Esophagus (tissue), 2 donors: ENCODE measurements at regions not wholly inside any gene's neighbourhood (a gene's known extent, or its start where the extent isn't known, plus 50 kb on each side); places are given as distances from the start of the nearest gene placed in this dataset.

ENCODE experiments used
- H3K27ac ChIP-seq, 2 donors: one replicate each; pipeline ENCODE4 v1.5.1; 2013; ENCODE audit warnings: low read depth in 2 of 2, mild to moderate bottlenecking in 2 of 2, inconsistent platforms in 1 of 2, low read length in 1 of 2, moderate library complexity in 1 of 2
- H3K27me3 ChIP-seq, 2 donors: one replicate each; pipeline ENCODE4 v1.6.1; 2013; ENCODE audit warnings: low read length in 2 of 2, control low read depth in 1 of 2, mild to moderate bottlenecking in 1 of 2; ENCODE audit not compliant: insufficient read depth in 2 of 2, control insufficient read depth in 1 of 2
- H3K36me3 ChIP-seq, 2 donors: one replicate each; pipeline ENCODE4 v1.6.1; 2013; ENCODE audit warnings: low read length in 1 of 2; ENCODE audit not compliant: control insufficient read depth in 2 of 2, insufficient read depth in 2 of 2
- H3K4me1 ChIP-seq, 2 donors: one replicate each; pipeline ENCODE4 v1.6.1; 2013; ENCODE audit warnings: low read length in 1 of 2; ENCODE audit not compliant: control insufficient read depth in 2 of 2, insufficient read depth in 2 of 2
- H3K4me3 ChIP-seq, 2 donors: one replicate each; pipeline ENCODE4 v1.5.1; 2013; ENCODE audit warnings: low read length in 2 of 2, mild to moderate bottlenecking in 2 of 2, low read depth in 1 of 2, moderate library complexity in 1 of 2
- H3K9me3 ChIP-seq, 2 donors: one replicate each; pipeline ENCODE4 v1.6.1; 2013; ENCODE audit warnings: mild to moderate bottlenecking in 2 of 2, low read depth in 1 of 2, low read length in 1 of 2, moderate library complexity in 1 of 2; ENCODE audit not compliant: control insufficient read depth in 2 of 2, insufficient read depth in 1 of 2
- WGBS, 2 donors: extraction: QIAGEN DNeasy Blood & Tissue Kit; methylation state at CpG; one replicate each; pipeline ENCODE4 v1.1.7; 2013; 5-methylcytosine and 5-hydroxymethylcytosine counted together
- donor health status: healthy with polysubstance abuse.
- donor health status: Bipolar disorder and iron deficiency.

- Histone ChIP-seq H3K4me1 (no peaks in the 10 kb centered on the region), H3K4me3 (no peak overlapping the region), H3K9me3 (no peaks in the 10 kb centered on the region), H3K27me3 (no peaks in the 10 kb centered on the region), H3K36me3 (no peaks in the 10 kb centered on the region), H3K27ac (no peak overlapping the region)
- WGBS, 2 donors: 54 to 64% methylated on average over 5 of the region's 5 CpGs
Measured at GRCh38 chr7:18402488-18403183, 92.9 kb upstream of the HDAC9 start.

GRCh38 chr7:18405726-18406125, 89.8 kb upstream of the HDAC9 start:
- H3K4me1 ChIP-seq: no peaks in the 10 kb centered on the region
- no peaks in the 10 kb centered on the region for H3K36me3 ChIP-seq
- H3K4me3 ChIP-seq: no peak overlapping the region
- no peaks in the 10 kb centered on the region for H3K27me3 ChIP-seq
- 77 to 79% methylated on average over 1 of the region's 1 CpG for WGBS, 2 donors
- H3K27ac ChIP-seq: no peak overlapping the region
- H3K9me3 ChIP-seq: no peaks in the 10 kb centered on the region

GRCh38 chr7:18407385-18407784, 88.2 kb upstream of the HDAC9 start:
- Histone ChIP-seq H3K27me3 (no peaks in the 10 kb centered on the region), H3K4me1 (no peaks in the 10 kb centered on the region), H3K27ac (no peak overlapping the region), H3K36me3 (no peaks in the 10 kb centered on the region), H3K9me3 (no peaks in the 10 kb centered on the region), H3K4me3 (no peak overlapping the region)
- 48 to 55% methylated on average over 4 of the region's 4 CpGs for WGBS, 2 donors

- no peak overlapping the region for H3K4me3 ChIP-seq
- no peaks in the 10 kb centered on the region for H3K36me3 ChIP-seq
- 27 to 29% methylated on average over 2 of the region's 2 CpGs for WGBS, 2 donors
- no peak overlapping the region for H3K27ac ChIP-seq
- H3K4me1 ChIP-seq: no peaks in the 10 kb centered on the region
- H3K27me3 ChIP-seq: no peaks in the 10 kb centered on the region
- no peaks in the 10 kb centered on the region for H3K9me3 ChIP-seq
Measured at GRCh38 chr7:18408461-18408860, 87.1 kb upstream of the HDAC9 start.

- 81 to 90% methylated on average over 4 of the region's 4 CpGs for WGBS, 2 donors
- Histone ChIP-seq H3K27ac (no peak overlapping the region), H3K27me3 (no peaks in the 10 kb centered on the region)
Measured at GRCh38 chr7:18408868-18409267, 86.7 kb upstream of the HDAC9 start.

GRCh38 chr7:18413447-18413846, 82.1 kb upstream of the HDAC9 start:
- 97 to 98% methylated on average over 1 of the region's 1 CpG for WGBS, 2 donors
- Histone ChIP-seq H3K9me3 (no peaks in the 10 kb centered on the region), H3K4me3 (no peak overlapping the region), H3K4me1 (no peaks in the 10 kb centered on the region), H3K36me3 (no peaks in the 10 kb centered on the region), H3K27me3 (no peaks in the 10 kb centered on the region), H3K27ac (no peak overlapping the region)

More at GRCh38 chr7:18408868-18409267, 86.7 kb upstream of the HDAC9 start:
- no peak overlapping the region for H3K4me3 ChIP-seq
- no peaks in the 10 kb centered on the region for H3K36me3 ChIP-seq
- H3K4me1 ChIP-seq: no peaks in the 10 kb centered on the region
- H3K9me3 ChIP-seq: no peaks in the 10 kb centered on the region

- Histone ChIP-seq H3K4me3 (no peak overlapping the region), H3K9me3 (no peaks in the 10 kb centered on the region), H3K27me3 (no peaks in the 10 kb centered on the region), H3K4me1 (no peaks in the 10 kb centered on the region), H3K27ac (no peak overlapping the region), H3K36me3 (no peaks in the 10 kb centered on the region)
- 68 to 72% methylated on average over 7 of the region's 7 CpGs for WGBS, 2 donors
Measured at GRCh38 chr7:18414885-18415284, 80.7 kb upstream of the HDAC9 start.

GRCh38 chr7:18416988-18417387, 78.6 kb upstream of the HDAC9 start:
- no peaks in the 10 kb centered on the region for H3K27me3 ChIP-seq
- 79 to 86% methylated on average over 3 of the region's 3 CpGs for WGBS, 2 donors
- no peaks in the 10 kb centered on the region for H3K4me1 ChIP-seq
- no peaks in the 10 kb centered on the region for H3K36me3 ChIP-seq
- no peaks in the 10 kb centered on the region for H3K9me3 ChIP-seq
- no peak overlapping the region for H3K27ac ChIP-seq
- no peak overlapping the region for H3K4me3 ChIP-seq

GRCh38 chr7:18419456-18419855, 76.1 kb upstream of the HDAC9 start:
- H3K27ac ChIP-seq: no peak overlapping the region
- H3K9me3 ChIP-seq: no peaks in the 10 kb centered on the region
- no peak overlapping the region for H3K4me3 ChIP-seq
- no peaks in the 10 kb centered on the region for H3K4me1 ChIP-seq
- H3K36me3 ChIP-seq: no peaks in the 10 kb centered on the region
- no peaks in the 10 kb centered on the region for H3K27me3 ChIP-seq
- WGBS, 2 donors: 56 to 69% methylated on average over 3 of the region's 3 CpGs

GRCh38 chr7:18420108-18420507, 75.4 kb upstream of the HDAC9 start:
- no peaks in the 10 kb centered on the region for H3K4me1 ChIP-seq
- H3K27ac ChIP-seq: no peak overlapping the region
- WGBS, 2 donors: 72 to 94% methylated on average over 2 of the region's 2 CpGs
- H3K36me3 ChIP-seq: no peaks in the 10 kb centered on the region
- no peaks in the 10 kb centered on the region for H3K27me3 ChIP-seq
- H3K4me3 ChIP-seq: no peak overlapping the region
- H3K9me3 ChIP-seq: no peaks in the 10 kb centered on the region
